HEK293 (cell line): ENCODE measurements at regions not wholly inside any gene's neighbourhood (a gene's known extent, or its start where the extent isn't known, plus 50 kb on each side); places are given as distances from the start of the nearest gene placed in this dataset.

Experiments used
- CTCF ChIA-PET: fragments of 350-600 bp; formaldehyde crosslinking; extraction: SDS; loops from one replicate; lab custom pipeline; 2021; ENCODE audit warnings: antibody characterized with exemption; lab: Yijun Ruan, JAX
- POLR2A ChIA-PET: fragments of 300-600 bp; formaldehyde crosslinking; extraction: SDS; loops from one replicate; lab custom pipeline; 2020; ENCODE audit warnings: antibody characterized with exemption, inconsistent platforms; lab: Yijun Ruan, JAX
- H3K27ac ChIP-seq: fragments of 200-500 bp; sonication (Bioruptor generic); 2 replicates; pipeline ENCODE4 v1.5.1; 2014; ENCODE audit warnings: low read depth, low read length, control low read depth, inconsistent platforms; ENCODE audit errors: extremely low read depth
- H3K36me3 ChIP-seq, 2 experiments: fragments of 200-500 bp in 1 of 2; sonication (Bioruptor generic) in 1 of 2; 1 replicate in 1 of 2; 2 replicates in 1 of 2; pipeline ENCODE4 v1.5.1; 2014 to 2017; ENCODE audit warnings: inconsistent platforms in 2 of 2, low read length in 2 of 2; ENCODE audit not compliant: control insufficient read depth in 2 of 2, insufficient read depth in 1 of 2
- H3K4me1 ChIP-seq: fragments of 200-500 bp; sonication (Bioruptor generic); 2 replicates; pipeline ENCODE4 v1.5.1; 2014; ENCODE audit warnings: mild to moderate bottlenecking, low read length, inconsistent platforms; ENCODE audit not compliant: control insufficient read depth, insufficient read depth
- H3K4me3 ChIP-seq: 2 replicates; pipeline ENCODE4 v1.5.1; 2011; ENCODE audit warnings: low read depth, mild to moderate bottlenecking, control low read depth, low read length, moderate library complexity
- H3K9me3 ChIP-seq: fragments of 200-500 bp; sonication (Bioruptor generic); 2 replicates; pipeline ENCODE4 v1.5.1; 2014; ENCODE audit warnings: low read depth, low read length, inconsistent platforms; ENCODE audit not compliant: control insufficient read depth, insufficient read depth
- BCL11A ChIP-seq: fragments of 450-650 bp; formaldehyde crosslinking; IDR thresholded peaks from 2 replicates; pipeline ENCODE4 v1.5.1; 2016; ENCODE audit warnings: low read depth, missing biosample characterization, missing genetic modification characterization
- BCL6B ChIP-seq: fragments of 450-650 bp; formaldehyde crosslinking; IDR thresholded peaks from 2 replicates; pipeline ENCODE4 v1.5.1; 2017; ENCODE audit warnings: missing biosample characterization, missing genetic modification characterization
- CTCF ChIP-seq: fragments of 450-650 bp; formaldehyde crosslinking; IDR thresholded peaks from 2 replicates; pipeline ENCODE4 v1.5.1; 2016; ENCODE audit warnings: missing biosample characterization, missing genetic modification characterization
- ELK4 ChIP-seq: IDR thresholded peaks from 2 replicates; pipeline ENCODE4 v1.6.1; 2011; ENCODE audit warnings: mild to moderate bottlenecking, low read depth, low read length, borderline replicate concordance
- GLIS1 ChIP-seq: fragments of 450-650 bp; formaldehyde crosslinking; IDR thresholded peaks from 2 replicates; pipeline ENCODE4 v1.5.1; 2016; ENCODE audit warnings: missing biosample characterization, missing genetic modification characterization
- KLF8 ChIP-seq: fragments of 450-650 bp; formaldehyde crosslinking; IDR thresholded peaks from 2 replicates; pipeline ENCODE4 v1.5.1; 2016; ENCODE audit warnings: missing biosample characterization, missing genetic modification characterization
- MZF1 ChIP-seq: fragments of 450-650 bp; formaldehyde crosslinking; IDR thresholded peaks from 2 replicates; pipeline ENCODE4 v1.5.1; 2017; ENCODE audit warnings: missing biosample characterization, missing genetic modification characterization, borderline replicate concordance
- SP3 ChIP-seq: fragments of 450-650 bp; formaldehyde crosslinking; IDR thresholded peaks from 2 replicates; pipeline ENCODE4 v1.5.1; 2016; ENCODE audit warnings: missing biosample characterization, missing genetic modification characterization
- ZBTB11 ChIP-seq: fragments of 450-650 bp; formaldehyde crosslinking; conservative IDR thresholded peaks from 2 replicates; pipeline ENCODE4 v1.5.1; 2016; ENCODE audit warnings: low read depth, missing biosample characterization, missing genetic modification characterization
- ZBTB48 ChIP-seq: fragments of 450-650 bp; formaldehyde crosslinking; IDR thresholded peaks from 2 replicates; pipeline ENCODE4 v1.5.1; 2016; ENCODE audit warnings: missing biosample characterization, missing genetic modification characterization
- ZBTB8A ChIP-seq: fragments of 450-650 bp; formaldehyde crosslinking; IDR thresholded peaks from 2 replicates; pipeline ENCODE4 v1.5.1; 2016; ENCODE audit warnings: missing biosample characterization, missing genetic modification characterization
- ZFP41 ChIP-seq: fragments of 450-650 bp; formaldehyde crosslinking; IDR thresholded peaks from 2 replicates; pipeline ENCODE4 v1.5.1; 2016; ENCODE audit warnings: missing biosample characterization, missing genetic modification characterization, borderline replicate concordance
- ZFP69B ChIP-seq: fragments of 450-650 bp; formaldehyde crosslinking; IDR thresholded peaks from 2 replicates; pipeline ENCODE4 v1.5.1; 2016; ENCODE audit warnings: missing biosample characterization, missing genetic modification characterization
- ZNF114 ChIP-seq: fragments of 450-650 bp; formaldehyde crosslinking; IDR thresholded peaks from 2 replicates; pipeline ENCODE4 v1.5.0; 2017; ENCODE audit warnings: missing biosample characterization, missing genetic modification characterization
- ZNF140 ChIP-seq: fragments of 450-650 bp; formaldehyde crosslinking; IDR thresholded peaks from 2 replicates; pipeline ENCODE4 v1.5.1; 2016; ENCODE audit warnings: missing biosample characterization, missing genetic modification characterization
- ZNF157 ChIP-seq: fragments of 450-650 bp; formaldehyde crosslinking; IDR thresholded peaks from 2 replicates; pipeline ENCODE4 v1.5.1; 2016; ENCODE audit warnings: missing biosample characterization, missing genetic modification characterization
- ZNF24 ChIP-seq: fragments of 450-650 bp; formaldehyde crosslinking; IDR thresholded peaks from 2 replicates; pipeline ENCODE4 v1.5.1; 2016; ENCODE audit warnings: missing biosample characterization, missing genetic modification characterization
- ZNF266 ChIP-seq: fragments of 450-650 bp; formaldehyde crosslinking; IDR thresholded peaks from 2 replicates; pipeline ENCODE4 v1.5.1; 2016; ENCODE audit warnings: missing biosample characterization, missing genetic modification characterization, low read depth
- ZNF280C ChIP-seq: fragments of 450-650 bp; formaldehyde crosslinking; IDR thresholded peaks from 2 replicates; pipeline ENCODE4 v1.5.1; 2016; ENCODE audit warnings: missing biosample characterization, missing genetic modification characterization
- ZNF366 ChIP-seq: fragments of 450-650 bp; formaldehyde crosslinking; conservative IDR thresholded peaks from 2 replicates; pipeline ENCODE4 v1.5.1; 2016; ENCODE audit warnings: missing biosample characterization, missing genetic modification characterization
- ZNF394 ChIP-seq: fragments of 450-650 bp; formaldehyde crosslinking; IDR thresholded peaks from 2 replicates; pipeline ENCODE4 v1.5.1; 2016; ENCODE audit warnings: missing biosample characterization, missing genetic modification characterization, mild to moderate bottlenecking, moderate library complexity, borderline replicate concordance
- ZNF426 ChIP-seq: fragments of 450-650 bp; formaldehyde crosslinking; IDR thresholded peaks from 2 replicates; pipeline ENCODE4 v1.5.1; 2017; ENCODE audit warnings: missing biosample characterization, missing genetic modification characterization, mild to moderate bottlenecking, inconsistent platforms, moderate library complexity
- ZNF529 ChIP-seq: fragments of 450-650 bp; formaldehyde crosslinking; IDR thresholded peaks from 2 replicates; pipeline ENCODE4 v1.5.1; 2017; ENCODE audit warnings: missing genetic modification characterization, missing biosample characterization; ENCODE audit not compliant: insufficient replicate concordance
- ZNF555 ChIP-seq: fragments of 450-650 bp; formaldehyde crosslinking; conservative IDR thresholded peaks from 2 replicates; pipeline ENCODE4 v1.5.1; 2017; ENCODE audit warnings: missing biosample characterization, mild to moderate bottlenecking, missing genetic modification characterization, inconsistent platforms
- ZNF623 ChIP-seq: fragments of 450-650 bp; formaldehyde crosslinking; IDR thresholded peaks from 2 replicates; pipeline ENCODE4 v1.5.1; 2016; ENCODE audit warnings: missing biosample characterization, missing genetic modification characterization
- ZNF629 ChIP-seq: fragments of 450-650 bp; formaldehyde crosslinking; IDR thresholded peaks from 2 replicates; pipeline ENCODE4 v1.5.1; 2017; ENCODE audit warnings: missing biosample characterization, missing genetic modification characterization
- ZSCAN23 ChIP-seq: fragments of 450-650 bp; formaldehyde crosslinking; IDR thresholded peaks from 2 replicates; pipeline ENCODE4 v1.5.1; 2016; ENCODE audit warnings: missing biosample characterization, missing genetic modification characterization

- no peaks in the 10 kb centered on the region for H3K36me3 ChIP-seq
- POLR2A ChIA-PET: no interaction called here
- no peak for TF ChIP-seq SP3 (tag by site-specific recombination)
- no peak for TF ChIP-seq ZNF114 (tag by site-specific recombination)
- no peak for TF ChIP-seq ZNF140
- TF ChIP-seq ZBTB48 (tag by site-specific recombination): no peak
- no peak for TF ChIP-seq ZSCAN23
- TF ChIP-seq MZF1 (tag by site-specific recombination): no peak
- TF ChIP-seq ZNF629: no peak
- no peak for TF ChIP-seq ELK4
- TF ChIP-seq ZNF157 (tag by site-specific recombination): no peak
- no peak for TF ChIP-seq BCL6B (tag by site-specific recombination)
- TF ChIP-seq GLIS1: no peak
- no peak for TF ChIP-seq ZNF366 (tag by site-specific recombination)
- TF ChIP-seq ZNF623 (tag by site-specific recombination): no peak
- CTCF ChIA-PET: interaction anchor here (0.7 kb wide), 1 partner anchor 242 kb away, joined by 3 read pairs; no protein-coding TSS in a partner anchor
- no peaks in the 10 kb centered on the region for H3K9me3 ChIP-seq
- no peak overlapping the region for H3K27ac ChIP-seq
- no peaks in the 10 kb centered on the region for H3K4me1 ChIP-seq
- no peak overlapping the region for H3K4me3 ChIP-seq
Measured at GRCh38 chr16:65675161-65675560, 553.3 kb upstream of the CDH11 start.

GRCh38 chr16:65672960-65673359, 551.1 kb upstream of the CDH11 start:
- Histone ChIP-seq H3K36me3 (no peaks in the 10 kb centered on the region), H3K27ac (no peak overlapping the region), H3K4me1 (no peaks in the 10 kb centered on the region), H3K9me3 (no peaks in the 10 kb centered on the region), H3K4me3 (no peak overlapping the region)
- CTCF ChIA-PET: no interaction called here
- POLR2A ChIA-PET: no interaction called here
- no peak for TF ChIP-seq ZFP69B (tag by site-specific recombination)
- no peak for TF ChIP-seq KLF8
- TF ChIP-seq ZNF157 (tag by site-specific recombination): no peak
- TF ChIP-seq ZNF24: no peak
- TF ChIP-seq ZBTB11 (tag by site-specific recombination): no peak
- no peak for TF ChIP-seq ZFP41 (tag by site-specific recombination)
- no peak for TF ChIP-seq ZNF555 (tag by site-specific recombination)
- TF ChIP-seq ZNF280C (tag by site-specific recombination): no peak
- TF ChIP-seq CTCF (tag by site-specific recombination): no peak
- no peak for TF ChIP-seq ZBTB8A (tag by site-specific recombination)
- no peak for TF ChIP-seq ZNF529 (tag by site-specific recombination)
- TF ChIP-seq BCL11A (tag by site-specific recombination): no peak
- TF ChIP-seq ZNF266: no peak
- TF ChIP-seq ZNF426: no peak
- no peak for TF ChIP-seq ZNF394 (tag by site-specific recombination)
